ENCODE measurements at regions not wholly inside any gene's neighbourhood (a gene's known extent, or its start where the extent isn't known, plus 50 kb on each side); places are given as distances from the start of the nearest gene placed in this dataset.

DNA sequence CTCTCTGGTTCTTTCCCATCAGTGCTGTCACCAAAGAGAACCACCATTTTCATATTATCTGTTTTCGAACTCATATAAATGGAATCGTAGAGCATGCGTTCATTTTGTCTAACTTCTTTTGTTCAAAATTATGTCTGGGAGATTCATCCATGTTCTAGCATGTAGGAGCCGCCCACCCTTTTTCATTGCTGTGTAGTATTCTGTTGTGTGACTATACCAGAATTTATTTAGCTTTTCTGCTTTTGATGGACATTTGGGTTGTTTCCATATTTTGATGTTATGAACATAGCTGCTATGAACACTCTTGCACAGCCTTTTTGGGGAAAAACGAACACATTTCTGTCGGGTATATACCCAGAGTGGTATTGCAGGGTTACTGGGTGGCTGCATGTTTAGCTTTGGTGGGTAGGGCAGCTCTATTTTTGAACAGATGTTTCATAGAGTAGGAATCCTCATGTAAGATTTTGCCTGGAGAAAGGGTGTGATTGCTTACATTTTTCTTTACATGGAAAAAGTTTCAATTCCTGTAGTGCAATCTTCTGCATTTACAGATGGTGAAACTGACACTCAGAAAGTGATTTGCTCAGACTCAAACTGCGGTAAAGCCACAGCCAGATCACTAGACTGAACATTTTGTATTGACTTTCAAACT is 100.2 kb upstream of the IL12B start:
- no peaks in the 10 kb centered on the region for H3K27me3 ChIP-seq (ENCODE audit: insufficient read depth, low read length, poor library complexity)
- no peak overlapping the region for H2AFZ ChIP-seq (ENCODE audit: low read depth, low read length)
- DNase-seq, result no peak
- no peaks in the 10 kb centered on the region for H3K9me3 ChIP-seq (ENCODE audit: insufficient read depth, low read length, severe bottlenecking)
- no peak overlapping the region for H3K4me3 ChIP-seq (ENCODE audit: low read depth in 1 of 2, low read length in 2 of 2)
- no peaks in the 10 kb centered on the region for H3K36me3 ChIP-seq (ENCODE audit: insufficient read depth, low read length)
- ATAC-seq (ENCODE audit: insufficient read depth, low read depth), result no peak
- TF ChIP-seq, protein P1, sequence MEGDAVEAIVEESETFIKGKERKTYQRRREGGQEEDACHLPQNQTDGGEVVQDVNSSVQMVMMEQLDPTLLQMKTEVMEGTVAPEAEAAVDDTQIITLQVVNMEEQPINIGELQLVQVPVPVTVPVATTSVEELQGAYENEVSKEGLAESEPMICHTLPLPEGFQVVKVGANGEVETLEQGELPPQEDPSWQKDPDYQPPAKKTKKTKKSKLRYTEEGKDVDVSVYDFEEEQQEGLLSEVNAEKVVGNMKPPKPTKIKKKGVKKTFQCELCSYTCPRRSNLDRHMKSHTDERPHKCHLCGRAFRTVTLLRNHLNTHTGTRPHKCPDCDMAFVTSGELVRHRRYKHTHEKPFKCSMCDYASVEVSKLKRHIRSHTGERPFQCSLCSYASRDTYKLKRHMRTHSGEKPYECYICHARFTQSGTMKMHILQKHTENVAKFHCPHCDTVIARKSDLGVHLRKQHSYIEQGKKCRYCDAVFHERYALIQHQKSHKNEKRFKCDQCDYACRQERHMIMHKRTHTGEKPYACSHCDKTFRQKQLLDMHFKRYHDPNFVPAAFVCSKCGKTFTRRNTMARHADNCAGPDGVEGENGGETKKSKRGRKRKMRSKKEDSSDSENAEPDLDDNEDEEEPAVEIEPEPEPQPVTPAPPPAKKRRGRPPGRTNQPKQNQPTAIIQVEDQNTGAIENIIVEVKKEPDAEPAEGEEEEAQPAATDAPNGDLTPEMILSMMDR (IDR thresholded peaks at IDR 0.05; ENCODE audit: borderline replicate concordance, extremely low read depth, low read length, poor library complexity, severe bottlenecking), result no peak
- TF ChIP-seq EZH2 (IDR thresholded peaks at IDR 0.05; ENCODE audit: borderline replicate concordance, low read depth, low read length, severe bottlenecking), result no peak
- no peak overlapping the region for H3K27ac ChIP-seq (ENCODE audit: low read length)
- no peaks in the 10 kb centered on the region for H3K79me2 ChIP-seq (ENCODE audit: insufficient read depth, low read length)
- H3K4me2 ChIP-seq (ENCODE audit: insufficient read depth, low read length), result no peak overlapping the region
- no peaks in the 10 kb centered on the region for H3K4me1 ChIP-seq (ENCODE audit: insufficient read depth, low read length)
- no peaks in the 10 kb centered on the region for H4K20me1 ChIP-seq (ENCODE audit: insufficient read depth, low read length)
- no peak overlapping the region for H3K9ac ChIP-seq (ENCODE audit: low read depth, low read length)

DNA sequence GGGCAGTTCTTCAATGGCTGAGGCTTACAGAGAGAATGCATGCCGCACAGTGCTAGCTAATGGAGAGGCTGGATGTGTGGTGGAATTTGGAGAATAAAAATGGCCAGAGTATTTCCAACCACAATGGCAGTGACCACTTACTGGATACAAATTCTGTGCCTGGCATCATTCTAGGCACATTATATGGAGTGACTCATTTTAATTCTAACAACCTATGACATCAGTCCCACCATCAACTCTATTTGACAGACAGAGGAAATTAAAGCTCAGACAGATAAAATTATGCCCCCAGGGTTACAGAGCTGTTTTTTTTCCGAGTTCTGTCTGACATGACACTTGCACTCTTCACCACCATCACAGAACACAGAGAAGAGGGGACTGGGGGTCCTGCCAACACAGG is 105.6 kb upstream of the IL12B start:
- no peak overlapping the region for H3K27ac ChIP-seq (ENCODE audit: low read length)
- no peaks in the 10 kb centered on the region for H3K36me3 ChIP-seq (ENCODE audit: insufficient read depth, low read length)
- TF ChIP-seq, protein P1 (IDR thresholded peaks at IDR 0.05; ENCODE audit: borderline replicate concordance, extremely low read depth, low read length, poor library complexity, severe bottlenecking), result no peak
- no peak for TF ChIP-seq EZH2 (IDR thresholded peaks at IDR 0.05; ENCODE audit: borderline replicate concordance, low read depth, low read length, severe bottlenecking)
- H3K79me2 ChIP-seq (ENCODE audit: insufficient read depth, low read length), result no peaks in the 10 kb centered on the region
- H3K4me1 ChIP-seq (ENCODE audit: insufficient read depth, low read length), result no peaks in the 10 kb centered on the region
- H3K4me3 ChIP-seq (ENCODE audit: low read depth in 1 of 2, low read length in 2 of 2), result no peak overlapping the region
- DNase-seq (no peak), ATAC-seq (ENCODE audit: insufficient read depth, low read depth) (no peak)
- no peak overlapping the region for H3K4me2 ChIP-seq (ENCODE audit: insufficient read depth, low read length)
- no peaks in the 10 kb centered on the region for H4K20me1 ChIP-seq (ENCODE audit: insufficient read depth, low read length)
- H3K27me3 ChIP-seq (ENCODE audit: insufficient read depth, low read length, poor library complexity), result no peaks in the 10 kb centered on the region
- H3K9ac ChIP-seq (ENCODE audit: low read depth, low read length), result no peak overlapping the region
- no peak overlapping the region for H2AFZ ChIP-seq (ENCODE audit: low read depth, low read length)
- no peaks in the 10 kb centered on the region for H3K9me3 ChIP-seq (ENCODE audit: insufficient read depth, low read length, severe bottlenecking)

DNA sequence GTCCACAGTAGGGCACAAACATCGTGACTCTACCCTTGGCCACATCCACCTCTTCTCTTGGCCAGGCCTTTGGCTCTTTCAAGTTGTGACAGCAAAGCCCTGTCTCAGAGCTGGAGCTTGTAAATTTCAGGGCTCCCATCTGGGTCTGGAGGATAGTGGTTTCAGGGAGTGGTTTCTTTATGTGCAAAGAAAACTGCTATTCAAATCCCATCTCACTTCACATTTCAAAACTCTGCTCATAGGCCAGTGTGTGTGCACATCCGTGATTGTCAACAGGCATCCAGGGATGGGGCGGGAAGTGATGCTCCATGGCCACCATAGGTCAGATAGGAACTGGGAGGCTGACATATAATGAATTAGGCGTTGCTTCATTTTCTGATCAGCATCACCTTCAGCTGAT is 107.8 kb upstream of the IL12B start:
- ATAC-seq (ENCODE audit: insufficient read depth, low read depth), result no peak
- H3K27ac ChIP-seq (ENCODE audit: low read length), result no peak overlapping the region
- TF ChIP-seq, protein P1 (IDR thresholded peaks at IDR 0.05; ENCODE audit: borderline replicate concordance, extremely low read depth, low read length, poor library complexity, severe bottlenecking), result no peak
- TF ChIP-seq EZH2 (IDR thresholded peaks at IDR 0.05; ENCODE audit: borderline replicate concordance, low read depth, low read length, severe bottlenecking), result no peak
- H3K9me3 ChIP-seq (ENCODE audit: insufficient read depth, low read length, severe bottlenecking), result no peaks in the 10 kb centered on the region
- H3K4me1 ChIP-seq (ENCODE audit: insufficient read depth, low read length), result no peaks in the 10 kb centered on the region
- no peak overlapping the region for H3K4me2 ChIP-seq (ENCODE audit: insufficient read depth, low read length)
- no peak overlapping the region for H3K4me3 ChIP-seq (ENCODE audit: low read depth in 1 of 2, low read length in 2 of 2)
- H3K9ac ChIP-seq (ENCODE audit: low read depth, low read length), result no peak overlapping the region
- H3K36me3 ChIP-seq (ENCODE audit: insufficient read depth, low read length), result no peaks in the 10 kb centered on the region
- H3K79me2 ChIP-seq (ENCODE audit: insufficient read depth, low read length), result no peaks in the 10 kb centered on the region
- no peaks in the 10 kb centered on the region for H4K20me1 ChIP-seq (ENCODE audit: insufficient read depth, low read length)
- DNase-seq, result no peak
- no peak overlapping the region for H2AFZ ChIP-seq (ENCODE audit: low read depth, low read length)
- no peaks in the 10 kb centered on the region for H3K27me3 ChIP-seq (ENCODE audit: insufficient read depth, low read length, poor library complexity)
